Umbilical cord (tissue), 1 donor: ENCODE measurements at regions not wholly inside any gene's neighbourhood (a gene's known extent, or its start where the extent isn't known, plus 50 kb on each side); places are given as distances from the start of the nearest gene placed in this dataset.

Experiments
- DNase-seq: peaks from one replicate; pipeline ENCODE4 v3.0.0-alpha.2; 2015; ENCODE audit warnings: low spot score

GRCh38 chr10:128316121-128316726, 190.0 kb upstream of the MKI67 start:
- DNase-seq = no peak

- DNase-seq = no peak
Observed at GRCh38 chr10:128316925-128317324, 190.7 kb upstream of the MKI67 start.

- DNase-seq = no peak
Observed at GRCh38 chr10:128318366-128318765, 192.1 kb upstream of the MKI67 start.

- no peak for DNase-seq
Observed at GRCh38 chr10:128318913-128319312, 192.7 kb upstream of the MKI67 start.

- no peak for DNase-seq
Observed at GRCh38 chr10:128322106-128322505, 195.9 kb upstream of the MKI67 start.

GRCh38 chr10:128322950-128323349, 196.7 kb upstream of the MKI67 start:
- DNase-seq = no peak

GRCh38 chr10:128324058-128324827, 198.0 kb upstream of the MKI67 start:
- peak; percentile 61 for DNase-seq

GRCh38 chr10:128325788-128326187, 199.6 kb upstream of the MKI67 start:
- no peak for DNase-seq

- no peak for DNase-seq
Observed at GRCh38 chr10:128326251-128326650, 200.0 kb upstream of the MKI67 start.

- DNase-seq = no peak
Observed at GRCh38 chr10:128326851-128327250, 200.6 kb upstream of the MKI67 start.

GRCh38 chr10:128336401-128336800, 210.2 kb upstream of the MKI67 start:
- no peak for DNase-seq

- DNase-seq = peak; percentile 47
Observed at GRCh38 chr10:128337860-128338378, 211.7 kb upstream of the MKI67 start.

- DNase-seq = no peak
Observed at GRCh38 chr10:128338951-128339350, 212.7 kb upstream of the MKI67 start.

GRCh38 chr10:128339753-128340152, 213.5 kb upstream of the MKI67 start:
- peak; percentile 5 for DNase-seq

GRCh38 chr10:128345353-128345752, 219.1 kb upstream of the MKI67 start:
- DNase-seq = peak; percentile 10

- DNase-seq = no peak
Observed at GRCh38 chr10:128360783-128361182, 234.6 kb upstream of the MKI67 start.

GRCh38 chr10:128361487-128361886, 235.3 kb upstream of the MKI67 start:
- no peak for DNase-seq

GRCh38 chr10:128362514-128362913, 236.3 kb upstream of the MKI67 start:
- no peak for DNase-seq

GRCh38 chr10:128364631-128365030, 238.4 kb upstream of the MKI67 start:
- DNase-seq = no peak

- no peak for DNase-seq
Observed at GRCh38 chr10:128365156-128365725, 239.0 kb upstream of the MKI67 start.

- no peak for DNase-seq
Observed at GRCh38 chr10:128367807-128368206, 241.6 kb upstream of the MKI67 start.

GRCh38 chr10:128369101-128369650, 243.0 kb upstream of the MKI67 start:
- no peak for DNase-seq
